Cortex of kidney (tissue), 1 donor: ENCODE measurements at regions not wholly inside any gene's neighbourhood (a gene's known extent, or its start where the extent isn't known, plus 50 kb on each side); places are given as distances from the start of the nearest gene placed in this dataset.

Experiments used
- DNase-seq: peaks from one replicate; lab custom pipeline; 2025; lab: John Stamatoyannopoulos, UW

GRCh38 chr9:95822583-95823431 is 52.7 kb upstream of the ERCC6L2 start:
- DNase-seq: no peak

DNA sequence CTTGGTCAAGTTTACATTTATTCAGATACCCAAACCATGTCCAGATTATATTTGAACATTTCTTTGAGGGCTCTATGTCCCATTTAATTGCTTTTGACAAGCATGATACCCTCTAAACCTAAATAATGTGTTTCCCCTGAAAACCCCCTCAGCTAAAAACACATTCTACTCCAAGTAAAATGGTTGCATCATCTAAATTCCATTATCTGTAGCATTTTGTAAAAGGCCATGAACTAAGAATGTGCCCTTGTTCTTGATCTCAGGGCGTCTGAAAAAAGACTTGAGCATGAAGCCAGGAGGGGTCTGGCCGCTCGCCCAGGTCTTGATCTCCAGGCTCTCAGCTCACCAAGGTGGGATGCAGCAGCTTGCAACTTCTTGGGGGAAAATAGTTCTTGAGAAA is 53.5 kb upstream of the ERCC6L2 start:
- no peak for DNase-seq

DNA sequence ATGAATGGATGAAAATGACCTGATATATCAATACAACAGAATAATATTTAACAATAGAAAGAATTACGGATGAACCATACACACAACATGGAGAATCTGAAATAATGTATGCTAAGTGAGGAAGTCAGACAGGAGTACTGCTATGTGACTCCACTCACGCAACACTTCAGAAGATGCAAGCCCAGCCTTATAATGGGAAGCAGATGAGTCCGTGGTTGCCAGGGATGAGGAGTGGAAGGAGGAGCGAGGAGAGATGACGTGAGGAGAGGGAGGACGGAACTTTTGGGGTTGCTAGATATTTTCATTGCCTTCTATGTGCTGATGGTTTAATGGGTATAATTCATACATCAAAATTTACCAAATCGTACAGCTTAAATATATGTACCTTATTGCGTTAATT is 55.4 kb upstream of the ERCC6L2 start:
- no peak for DNase-seq

- no peak for DNase-seq
Observed at GRCh38 chr9:95819636-95820035, 55.9 kb upstream of the ERCC6L2 start.

DNA sequence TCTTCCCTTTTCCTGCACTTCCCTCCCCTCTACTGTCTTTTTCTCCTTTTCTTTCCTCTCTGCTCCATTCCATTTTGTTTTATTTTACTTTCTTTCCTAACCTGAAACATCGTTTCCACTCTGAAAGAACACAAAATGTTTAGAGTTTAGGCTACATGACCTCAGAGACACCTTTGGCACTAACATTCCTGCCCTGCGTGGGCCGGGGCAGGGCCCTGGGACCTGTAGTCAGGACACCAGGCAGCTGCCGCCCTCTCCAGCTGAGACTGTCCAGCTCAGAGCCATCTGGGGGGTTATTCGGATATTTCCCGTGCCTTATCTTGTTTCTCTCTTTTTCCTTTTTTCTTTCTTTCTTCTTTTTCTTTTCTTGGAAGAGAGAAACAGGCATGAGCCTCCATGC is 58.3 kb upstream of the ERCC6L2 start:
- DNase-seq: no peak

DNA sequence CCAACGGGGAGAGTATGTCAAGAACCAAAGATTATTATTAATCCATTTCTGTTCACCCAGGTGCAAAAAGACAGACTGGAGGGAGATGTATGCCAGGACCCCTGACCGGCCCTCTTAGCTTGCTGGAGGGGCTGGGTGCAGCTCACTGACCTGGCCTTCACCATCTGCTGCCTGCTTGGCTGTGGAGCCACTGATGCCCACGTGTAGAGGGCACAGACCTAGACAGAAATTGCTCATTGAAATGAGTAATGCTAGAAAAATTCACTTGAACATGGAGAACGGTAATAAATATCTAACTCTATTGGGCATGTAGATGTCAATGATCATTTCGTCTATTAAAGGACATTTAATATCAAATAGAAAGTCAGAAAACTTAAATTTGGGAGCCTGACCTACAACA is 58.8 kb upstream of the ERCC6L2 start:
- DNase-seq: no peak

DNA sequence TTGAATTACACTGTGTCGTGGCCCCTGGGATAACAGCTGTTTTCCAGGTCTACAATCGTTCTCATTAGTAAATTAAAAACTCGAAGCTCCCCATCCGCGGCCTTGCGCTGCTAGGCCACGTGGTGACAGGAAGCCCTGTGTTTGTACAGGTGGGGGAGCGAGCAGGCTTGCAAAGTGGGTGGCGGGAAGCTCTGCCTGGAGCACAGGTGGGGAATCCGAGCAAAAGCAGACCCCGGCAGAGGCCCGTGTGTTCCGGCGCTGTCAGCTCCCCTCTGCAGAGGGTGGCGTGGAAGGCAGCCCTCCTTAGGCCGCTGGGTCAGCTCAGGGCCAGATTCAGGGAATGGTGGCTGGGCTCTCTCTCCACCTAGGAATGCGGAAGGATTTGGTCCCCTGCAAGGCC is 59.5 kb upstream of the ERCC6L2 start:
- no peak for DNase-seq

DNA sequence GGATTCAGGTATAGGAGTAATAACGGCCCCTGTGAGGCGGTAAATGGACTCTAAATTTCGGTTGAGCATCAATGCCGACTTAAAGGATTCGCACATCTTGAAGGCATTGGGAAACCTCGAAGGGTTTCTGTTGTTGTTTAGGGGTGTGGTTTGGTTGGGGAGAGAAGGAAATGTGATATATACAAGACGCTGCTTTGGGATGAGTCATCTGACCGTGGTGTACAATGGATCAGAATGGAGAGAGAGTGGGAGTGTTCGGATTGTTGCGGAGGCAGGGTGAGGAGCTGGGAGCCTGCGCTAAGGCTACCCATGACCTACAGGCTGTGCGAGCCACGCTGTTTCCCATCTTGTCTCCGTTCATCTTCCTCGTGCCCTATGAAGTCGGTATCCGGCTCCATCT is 60.4 kb upstream of the ERCC6L2 start:
- no peak for DNase-seq

- no peak for DNase-seq
Observed at GRCh38 chr9:95813923-95814322, 61.6 kb upstream of the ERCC6L2 start.

DNA sequence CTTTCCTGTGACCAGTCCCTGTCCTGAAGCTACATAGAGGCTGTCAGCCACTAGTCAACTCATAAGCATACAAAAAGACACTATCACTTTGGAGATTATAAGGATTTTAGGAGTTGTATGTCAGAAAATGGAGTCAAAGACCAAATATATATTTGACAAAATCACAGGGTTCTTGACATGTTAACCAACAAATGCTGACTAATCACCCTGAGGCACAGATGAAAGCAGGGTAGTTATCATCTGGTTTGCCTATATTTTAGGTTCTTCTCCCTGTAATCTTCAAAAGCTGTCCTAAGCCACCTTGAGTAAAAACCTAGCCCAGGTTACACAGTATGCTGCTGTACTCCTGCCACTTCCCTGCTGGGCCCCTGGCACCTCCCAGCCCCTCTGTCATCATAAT is 64.7 kb upstream of the ERCC6L2 start:
- DNase-seq: no peak

DNA sequence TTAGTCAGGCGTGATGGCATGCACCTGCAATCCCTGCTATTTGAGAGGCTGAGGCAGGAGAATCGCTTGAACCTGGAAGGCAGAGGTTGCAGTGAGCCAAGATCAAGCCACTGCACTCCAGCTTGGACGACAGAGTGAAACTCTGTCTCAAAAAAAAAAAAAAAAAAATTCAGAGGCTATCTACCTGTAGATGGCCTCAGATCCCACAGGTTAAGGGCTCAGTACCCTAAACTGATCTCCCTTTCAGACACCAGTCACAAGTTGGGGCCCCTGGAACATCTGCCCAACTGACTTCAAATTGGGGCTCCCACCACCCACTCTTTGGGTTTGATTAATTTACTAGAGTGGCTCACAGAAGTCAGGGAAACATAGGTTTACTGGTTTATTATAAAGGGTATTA is 65.4 kb upstream of the ERCC6L2 start:
- DNase-seq: no peak

GRCh38 chr9:95809686-95810085 is 65.8 kb upstream of the ERCC6L2 start:
- no peak for DNase-seq

- DNase-seq: no peak
Observed at GRCh38 chr9:95808011-95808410, 67.5 kb upstream of the ERCC6L2 start.

DNA sequence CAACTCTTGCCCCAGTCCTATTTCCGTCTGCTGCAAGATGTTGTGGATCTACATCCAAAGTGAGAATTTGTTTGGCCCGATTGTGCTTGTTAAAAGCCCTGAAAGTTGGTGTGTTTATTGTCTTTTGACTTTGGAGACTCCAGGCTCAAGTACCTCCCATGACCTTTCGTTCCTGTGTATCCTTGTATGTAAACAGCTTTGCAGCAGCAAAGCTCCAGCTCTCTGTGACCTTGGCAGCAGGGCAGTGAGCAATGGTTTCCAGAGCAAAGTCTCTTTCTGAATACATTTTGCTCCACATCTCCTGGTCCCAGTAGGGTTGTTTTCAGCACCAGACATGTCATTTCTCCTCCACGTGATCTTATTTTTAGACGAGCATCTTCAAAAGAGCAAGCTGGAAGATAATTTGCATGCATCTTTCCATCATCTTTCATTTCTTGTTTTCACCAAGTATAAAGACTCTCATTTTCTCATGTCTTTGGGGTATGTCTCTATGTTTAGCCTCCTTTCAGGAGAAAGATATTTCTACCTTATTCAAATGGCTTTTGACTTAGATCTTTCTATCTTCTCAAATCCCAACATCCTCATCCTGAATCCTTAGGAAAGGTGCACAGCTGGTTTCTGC is 68.1 kb upstream of the ERCC6L2 start:
- no peak for DNase-seq

- DNase-seq: no peak
Observed at GRCh38 chr9:95803197-95803596, 72.3 kb upstream of the ERCC6L2 start.

GRCh38 chr9:95801797-95802196 is 73.7 kb upstream of the ERCC6L2 start:
- DNase-seq: no peak

DNA sequence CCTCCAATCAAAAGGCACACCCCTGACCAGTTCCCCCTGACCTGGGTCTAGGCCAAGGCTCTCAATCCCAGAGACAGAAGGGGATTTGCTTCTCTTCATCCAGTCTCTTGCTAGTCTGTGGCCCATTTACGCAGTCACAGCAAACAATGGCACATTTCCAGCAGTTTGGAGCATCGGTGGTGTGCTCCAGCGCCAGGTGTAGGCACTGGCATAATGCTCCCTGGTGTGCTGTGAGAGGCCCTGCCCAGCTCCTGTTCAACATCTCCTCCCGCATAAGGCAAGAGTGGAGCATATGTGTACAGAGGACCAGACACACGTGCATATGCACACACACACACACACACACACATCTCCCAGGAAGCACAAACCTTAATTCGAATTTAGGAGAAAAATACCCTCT is 79.5 kb upstream of the ERCC6L2 start:
- DNase-seq: no peak

DNA sequence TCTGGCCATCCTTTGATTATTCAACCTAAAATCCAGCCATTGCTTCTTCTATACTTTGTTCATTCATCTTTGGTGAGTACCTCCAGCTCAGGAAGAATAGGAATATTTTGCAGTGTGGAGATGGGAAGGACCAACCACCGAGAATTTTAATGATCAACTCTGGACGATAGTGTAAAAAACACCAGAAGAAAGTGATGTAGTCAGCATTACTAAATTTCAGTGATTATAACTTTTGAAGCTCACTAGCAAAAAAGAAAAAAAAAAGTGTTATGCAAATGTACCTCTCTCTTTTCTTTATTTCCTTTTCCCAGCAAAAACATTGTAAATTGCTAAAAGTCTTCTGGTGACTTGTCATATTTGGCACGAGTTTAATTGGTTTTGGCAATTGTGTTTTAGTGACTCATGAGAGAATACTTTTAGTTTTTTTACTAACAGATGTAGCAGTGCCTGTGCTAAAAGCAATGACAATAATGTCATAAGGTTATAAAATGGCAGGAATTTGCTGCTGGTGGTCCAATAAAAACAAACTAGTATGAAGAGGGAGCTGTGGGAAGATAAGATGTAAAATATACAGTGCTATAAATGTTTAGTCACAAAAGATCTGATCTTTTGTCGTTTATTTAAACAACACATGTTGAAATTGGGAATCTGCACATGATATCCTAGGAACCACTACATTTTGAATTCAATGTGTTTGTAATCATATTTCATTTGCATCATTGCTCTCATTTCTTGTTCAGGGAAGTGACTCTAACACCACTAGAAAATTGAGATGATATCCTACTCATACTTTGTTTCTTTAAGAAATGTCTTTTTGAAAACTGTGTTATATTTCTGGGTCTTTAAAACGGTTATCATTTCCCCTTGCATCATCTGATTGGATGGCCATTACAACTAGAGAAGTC is 81.3 kb upstream of the ERCC6L2 start:
- DNase-seq: no peak

GRCh38 chr9:95791695-95792094 is 83.8 kb upstream of the ERCC6L2 start:
- no peak for DNase-seq

DNA sequence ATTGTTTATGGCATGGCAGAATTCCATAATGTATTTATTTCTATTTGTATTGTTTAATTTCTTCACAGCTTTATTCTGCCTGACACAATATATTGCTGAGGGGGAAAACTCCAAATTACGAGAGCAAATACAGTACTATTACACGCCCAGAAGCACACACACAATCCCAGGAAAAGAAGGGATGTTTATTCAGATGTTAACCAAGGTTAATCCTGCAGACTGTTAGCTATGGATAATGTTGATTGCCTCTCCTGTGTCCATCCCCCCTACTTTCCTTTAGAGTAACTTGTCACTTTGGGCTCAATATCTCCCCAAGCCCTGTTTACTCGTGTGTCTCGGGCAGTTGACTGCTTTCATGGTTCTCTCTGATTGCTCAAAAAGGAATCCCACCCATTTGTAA is 84.2 kb upstream of the ERCC6L2 start:
- DNase-seq: no peak

GRCh38 chr9:95788521-95788991 is 86.9 kb upstream of the ERCC6L2 start:
- no peak for DNase-seq

- no peak for DNase-seq
Observed at GRCh38 chr9:95788021-95788420, 87.5 kb upstream of the ERCC6L2 start.

- no peak for DNase-seq
Observed at GRCh38 chr9:95785209-95785608, 90.3 kb upstream of the ERCC6L2 start.
